ENCODE measurements at regions not wholly inside any gene's neighbourhood (a gene's known extent, or its start where the extent isn't known, plus 50 kb on each side); places are given as distances from the start of the nearest gene placed in this dataset.

DNA sequence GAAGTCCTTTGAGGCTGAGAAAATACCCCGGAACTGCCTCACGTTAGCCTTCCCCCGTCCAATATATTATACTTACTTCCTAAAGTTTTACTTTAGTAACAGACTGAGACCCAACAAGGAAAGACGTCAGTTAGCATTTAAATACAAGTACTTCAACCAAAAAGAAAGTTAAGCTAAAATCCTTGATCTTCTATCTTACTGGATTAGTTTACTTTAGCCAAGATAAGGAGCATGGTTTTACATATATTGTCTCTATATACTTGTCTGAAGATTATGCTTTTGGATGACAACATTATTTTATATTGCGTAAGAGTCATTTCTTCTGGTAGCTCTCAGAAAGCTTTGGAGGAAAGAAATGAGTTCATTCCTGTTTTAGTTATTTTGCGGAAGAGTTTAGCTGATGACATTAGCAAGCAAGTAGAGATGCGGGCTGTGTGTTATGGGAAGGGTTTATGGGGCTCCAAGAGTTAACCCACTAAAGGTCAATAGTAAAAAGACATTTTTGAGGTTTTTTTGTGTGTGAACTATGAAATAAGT lies 532.9 kb downstream of the ZNF516 start:
- TF ChIP-seq POLR2A (IDR thresholded peaks at IDR 0.05), result no peak
- TF ChIP-seq, protein P1, sequence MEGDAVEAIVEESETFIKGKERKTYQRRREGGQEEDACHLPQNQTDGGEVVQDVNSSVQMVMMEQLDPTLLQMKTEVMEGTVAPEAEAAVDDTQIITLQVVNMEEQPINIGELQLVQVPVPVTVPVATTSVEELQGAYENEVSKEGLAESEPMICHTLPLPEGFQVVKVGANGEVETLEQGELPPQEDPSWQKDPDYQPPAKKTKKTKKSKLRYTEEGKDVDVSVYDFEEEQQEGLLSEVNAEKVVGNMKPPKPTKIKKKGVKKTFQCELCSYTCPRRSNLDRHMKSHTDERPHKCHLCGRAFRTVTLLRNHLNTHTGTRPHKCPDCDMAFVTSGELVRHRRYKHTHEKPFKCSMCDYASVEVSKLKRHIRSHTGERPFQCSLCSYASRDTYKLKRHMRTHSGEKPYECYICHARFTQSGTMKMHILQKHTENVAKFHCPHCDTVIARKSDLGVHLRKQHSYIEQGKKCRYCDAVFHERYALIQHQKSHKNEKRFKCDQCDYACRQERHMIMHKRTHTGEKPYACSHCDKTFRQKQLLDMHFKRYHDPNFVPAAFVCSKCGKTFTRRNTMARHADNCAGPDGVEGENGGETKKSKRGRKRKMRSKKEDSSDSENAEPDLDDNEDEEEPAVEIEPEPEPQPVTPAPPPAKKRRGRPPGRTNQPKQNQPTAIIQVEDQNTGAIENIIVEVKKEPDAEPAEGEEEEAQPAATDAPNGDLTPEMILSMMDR (IDR thresholded peaks at IDR 0.05), result no peak

All from adrenal gland (tissue), 5 donors.